GM19023 (cell line): ENCODE measurements at regions not wholly inside any gene's neighbourhood (a gene's known extent, or its start where the extent isn't known, plus 50 kb on each side); places are given as distances from the start of the nearest gene placed in this dataset.
"Not testable (repeated sequence)": the region's sequence is repeated elsewhere in the genome, so short reads cannot be mapped to it uniquely, and the experiment has no call there.

ENCODE experiments used
- ATAC-seq: cut with Tn5 transposase; IDR thresholded peaks from one replicate; pipeline ENCODE4 v1.9.1; 2021; ENCODE audit warnings: mild to moderate bottlenecking, moderate library complexity; ENCODE audit not compliant: unreplicated experiment

DNA sequence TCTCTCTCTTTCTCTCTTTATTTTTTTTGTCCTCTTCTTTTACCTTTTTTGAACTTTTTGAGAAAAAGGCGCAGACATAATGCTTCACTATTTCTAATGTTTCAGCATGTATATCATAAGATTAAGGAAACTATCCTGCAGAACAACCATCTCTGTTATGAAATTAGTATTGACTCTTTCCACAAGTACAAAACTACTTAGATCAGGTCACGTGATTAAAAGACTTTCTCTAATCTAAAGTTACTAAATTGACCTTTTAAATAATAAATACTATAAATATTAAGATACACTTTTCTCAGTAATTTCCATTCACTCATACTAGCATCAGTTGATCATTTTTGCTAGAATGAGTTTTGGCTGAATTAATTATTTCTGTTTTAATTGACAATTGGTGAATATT lies 844.5 kb upstream of the LRFN5 start:
- no peak for ATAC-seq

DNA sequence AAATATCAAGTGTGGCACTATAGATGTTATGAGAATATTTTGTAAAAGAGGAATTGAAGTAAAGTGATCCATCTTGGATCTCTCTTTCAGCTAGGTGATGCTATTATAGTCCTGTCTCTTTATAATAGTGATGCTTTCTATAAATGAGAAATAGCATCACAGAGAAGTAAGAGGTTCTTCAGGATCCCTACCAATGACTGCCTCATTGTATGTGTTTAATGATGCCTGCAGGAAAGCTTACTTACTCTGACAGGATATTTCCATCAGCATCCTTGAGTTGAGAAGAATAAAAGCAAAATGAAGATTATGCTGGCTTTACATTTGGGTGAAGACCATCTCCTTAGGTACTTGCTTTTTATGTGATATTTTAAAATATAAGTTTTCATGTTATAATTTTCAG lies 846.0 kb upstream of the LRFN5 start:
- ATAC-seq = no peak

DNA sequence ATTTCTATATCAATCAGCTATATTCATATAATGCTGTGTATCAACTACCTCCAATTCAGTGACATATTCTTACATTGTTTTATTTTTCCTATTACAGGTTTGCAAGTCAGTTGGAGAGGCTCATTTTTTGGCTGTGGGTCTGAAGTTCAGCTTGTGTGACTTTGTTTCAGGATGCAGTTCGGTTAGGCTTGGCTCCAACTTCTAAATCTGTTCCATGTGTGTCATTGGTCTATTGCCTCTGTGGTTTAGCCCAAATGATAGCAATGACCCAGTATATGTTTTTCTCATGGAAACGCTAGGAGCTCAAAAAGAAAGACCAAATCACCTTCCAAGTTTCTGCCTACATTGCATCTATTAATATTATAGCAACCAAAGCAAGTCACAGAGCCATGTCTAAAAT lies 848.6 kb upstream of the LRFN5 start:
- no peak for ATAC-seq

GRCh38 chr14:40757376-40757950 lies 849.2 kb upstream of the LRFN5 start:
- no peak for ATAC-seq

DNA sequence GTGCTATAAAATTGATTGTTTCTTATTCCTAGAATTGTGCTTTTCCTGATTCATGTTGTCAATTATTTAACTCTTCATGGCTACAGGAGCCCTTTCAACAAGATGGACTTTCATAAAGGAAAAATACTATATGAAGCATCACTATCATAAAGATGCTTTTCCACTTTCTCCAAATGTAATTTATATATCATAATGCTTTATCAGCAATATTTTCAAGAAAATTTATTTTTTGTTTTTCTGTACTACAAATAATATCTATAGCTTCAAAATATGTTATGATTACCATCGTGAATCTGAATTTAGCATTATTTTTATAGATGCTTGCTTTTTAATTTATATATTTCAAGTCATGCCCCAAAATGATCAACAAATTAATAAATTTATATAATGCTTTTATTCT lies 873.5 kb upstream of the LRFN5 start:
- ATAC-seq = no peak

- ATAC-seq = no peak
Measured at GRCh38 chr14:40727107-40727506, 879.6 kb upstream of the LRFN5 start.

DNA sequence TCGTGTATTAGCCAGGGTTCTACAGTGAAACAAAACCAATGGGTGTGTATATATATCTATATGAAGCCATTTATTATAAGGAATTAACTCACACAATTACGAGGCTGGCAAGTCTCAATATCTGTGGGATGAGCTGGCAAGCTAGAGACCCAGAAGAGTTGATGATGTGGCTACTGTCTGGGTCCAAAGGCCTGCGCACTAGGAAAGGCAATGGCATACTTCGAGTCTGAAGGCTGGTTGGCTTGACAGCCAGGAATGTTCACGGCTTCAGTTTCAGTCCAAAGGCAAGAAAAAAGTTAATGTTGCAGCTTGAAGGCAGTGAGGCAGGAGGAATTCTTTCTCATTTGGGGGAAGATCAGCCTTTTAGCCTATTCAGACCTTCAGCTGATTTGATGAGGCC lies 893.3 kb upstream of the LRFN5 start:
- no peak for ATAC-seq

GRCh38 chr14:40697231-40697630 lies 909.4 kb upstream of the LRFN5 start:
- no peak for ATAC-seq

DNA sequence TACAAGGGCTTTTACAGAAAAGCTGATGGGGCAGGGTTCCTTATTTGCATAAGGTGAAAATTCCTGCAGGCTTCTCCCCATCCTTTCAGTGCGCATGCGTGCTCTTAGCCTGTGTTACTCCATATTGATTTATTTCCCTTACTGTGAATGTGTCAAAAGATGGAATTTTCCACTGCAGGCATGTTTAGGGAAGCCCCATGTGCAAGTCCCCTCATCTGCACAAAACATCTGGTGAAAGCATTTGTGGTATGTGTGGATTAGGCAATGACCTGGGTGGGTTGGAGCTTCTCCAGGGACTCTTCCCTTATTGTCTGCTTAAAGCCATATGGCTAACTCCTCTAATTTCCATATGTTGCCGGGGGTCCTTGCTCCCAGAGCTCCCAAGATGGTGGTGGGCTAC lies 912.7 kb upstream of the LRFN5 start:
- ATAC-seq = no peak

DNA sequence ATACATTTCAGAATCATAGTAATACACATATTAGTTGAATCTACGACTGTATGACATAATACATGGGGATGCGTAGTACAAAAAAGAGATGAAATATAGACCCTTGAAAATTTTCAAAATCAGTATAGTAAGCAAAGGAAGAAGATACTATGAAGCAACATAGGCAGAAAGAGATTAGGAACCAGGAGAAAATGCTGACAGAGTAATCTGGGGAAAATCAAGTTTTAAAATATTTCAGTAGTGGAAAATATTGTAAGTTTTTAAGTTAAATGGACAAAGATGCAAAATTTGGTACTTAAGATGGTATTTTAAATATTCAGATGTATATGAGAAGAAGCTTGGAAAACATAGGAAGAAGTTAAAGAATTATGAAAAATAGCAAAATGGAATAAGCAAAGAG lies 915.6 kb upstream of the LRFN5 start:
- ATAC-seq = no peak

DNA sequence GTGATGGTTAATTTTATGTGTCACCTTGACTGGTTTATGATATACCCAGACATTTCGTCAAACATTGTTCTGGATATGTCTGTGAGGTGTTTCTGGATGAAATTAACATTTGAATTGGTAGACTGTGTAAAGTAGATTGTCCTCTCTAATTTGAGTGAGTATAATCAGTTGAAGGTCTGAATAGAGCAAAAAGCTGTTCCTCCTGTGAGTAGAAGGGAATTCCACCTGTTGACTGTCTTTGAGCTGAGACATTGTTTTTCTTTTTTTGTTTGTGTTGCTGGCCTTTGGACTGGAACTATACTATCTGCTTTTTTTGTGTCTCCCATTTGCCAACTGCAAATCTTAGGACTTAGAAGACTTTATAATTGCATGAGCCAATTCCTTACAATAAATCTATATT lies 920.9 kb upstream of the LRFN5 start:
- no peak for ATAC-seq

- ATAC-seq = no peak
Measured at GRCh38 chr14:40684328-40684727, 922.3 kb upstream of the LRFN5 start.

GRCh38 chr14:40682131-40682913 lies 924.4 kb upstream of the LRFN5 start:
- no peak for ATAC-seq

DNA sequence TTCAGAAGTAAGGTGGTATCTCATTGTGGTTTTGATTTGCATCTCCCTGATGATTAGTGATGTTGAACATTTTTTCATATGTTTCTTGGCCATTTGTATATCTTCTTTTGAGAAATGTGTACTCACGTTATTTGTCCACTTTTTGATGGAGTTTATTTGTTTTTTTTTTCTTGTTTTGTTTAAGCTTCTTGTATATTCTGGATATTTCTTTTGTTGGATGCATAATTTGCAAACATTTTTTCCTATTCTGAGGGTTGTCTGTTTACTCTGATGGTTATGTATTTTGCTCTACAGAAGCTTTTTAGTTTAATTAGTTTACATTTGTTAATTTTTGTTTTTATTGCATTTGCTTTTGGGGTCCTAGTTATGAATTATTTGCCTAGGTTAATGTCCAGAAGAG lies 927.4 kb upstream of the LRFN5 start:
- no peak for ATAC-seq

DNA sequence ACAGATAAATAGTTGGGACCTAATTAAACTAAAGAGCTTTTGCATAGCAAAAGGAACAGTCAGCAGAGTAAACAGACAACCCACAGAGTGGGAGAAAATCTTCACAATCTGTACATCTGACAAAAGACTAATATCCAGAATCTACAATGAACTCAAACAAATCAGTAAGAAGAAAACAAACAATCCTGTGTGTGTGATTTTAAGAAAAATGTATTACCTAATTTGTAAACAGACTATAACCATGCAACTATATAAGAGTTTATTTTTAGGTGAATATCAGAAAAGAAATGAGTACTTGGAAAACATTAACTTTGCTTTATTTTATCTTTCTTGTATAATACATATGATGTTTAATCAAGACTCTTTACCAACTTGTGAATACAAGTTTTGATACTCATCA lies 929.5 kb upstream of the LRFN5 start:
- not testable (repeated sequence) for ATAC-seq

DNA sequence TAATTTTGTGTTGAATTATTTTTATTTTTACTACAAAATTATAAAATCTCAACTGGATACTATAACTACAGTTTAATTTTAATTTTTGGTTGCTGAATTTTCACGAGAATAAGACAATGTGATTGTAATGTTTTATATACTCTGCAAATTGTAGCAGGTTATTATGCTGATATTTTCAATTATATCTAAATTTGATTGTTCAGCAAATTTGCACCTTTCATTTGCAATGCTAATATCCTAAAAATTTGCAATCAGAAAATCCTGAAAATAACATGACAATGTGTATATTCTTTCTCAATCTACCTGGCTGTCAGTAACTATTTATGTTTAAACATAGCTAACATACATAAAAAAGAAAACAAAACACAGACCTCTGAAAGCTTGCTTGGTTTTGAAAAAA lies 932.2 kb upstream of the LRFN5 start:
- no peak for ATAC-seq

- ATAC-seq = no peak
Measured at GRCh38 chr14:40656311-40656710, 950.4 kb upstream of the LRFN5 start.

GRCh38 chr14:40652089-40652691 lies 954.5 kb upstream of the LRFN5 start:
- ATAC-seq = no peak

DNA sequence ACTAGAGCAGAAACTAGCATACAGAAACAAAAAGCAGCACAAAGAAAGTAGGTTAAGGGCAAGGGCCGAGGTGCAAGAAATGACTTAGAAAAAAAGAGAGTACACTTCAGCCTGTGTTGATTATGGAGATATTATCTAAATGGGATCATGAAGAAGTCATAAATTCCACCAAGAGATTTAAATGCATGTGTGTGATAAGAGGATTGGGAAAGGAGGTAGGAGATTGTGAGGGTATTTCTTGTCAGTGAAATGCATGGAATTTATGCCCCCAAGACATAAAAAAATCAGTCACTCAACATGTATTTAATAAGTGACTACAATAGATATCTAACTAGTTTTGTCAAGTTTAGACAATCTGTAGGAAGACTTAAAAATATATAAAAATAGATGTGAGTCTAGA lies 976.2 kb upstream of the LRFN5 start:
- no peak for ATAC-seq

DNA sequence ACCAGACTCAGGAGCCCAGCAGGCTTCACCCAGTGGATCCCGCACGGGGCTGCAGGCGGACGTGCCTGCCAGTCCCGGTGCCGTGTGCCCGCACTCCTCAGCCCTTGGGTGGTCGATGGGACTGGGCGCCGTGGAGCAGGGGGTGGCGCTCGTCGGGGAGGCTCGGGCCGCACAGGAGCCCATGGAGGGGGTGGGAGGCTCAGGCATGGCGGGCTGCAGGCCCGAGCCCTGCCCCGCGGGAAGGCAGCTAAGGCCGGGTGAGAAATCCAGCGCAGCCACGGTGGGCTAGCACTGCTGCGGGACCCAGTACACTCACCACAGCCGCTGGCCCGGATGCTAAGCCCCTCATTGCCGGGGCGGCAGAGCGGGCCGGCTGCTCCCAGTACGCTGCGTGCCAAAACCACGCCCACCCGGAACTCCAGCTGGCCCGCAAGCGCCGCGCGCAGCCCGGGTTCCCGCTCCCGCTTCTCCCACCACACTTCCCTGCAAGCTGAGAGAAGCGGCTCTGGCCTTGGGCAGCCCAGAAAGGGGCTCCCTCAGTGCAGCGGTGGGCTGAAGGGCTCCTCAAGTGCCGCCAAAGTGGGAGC lies 977.0 kb upstream of the LRFN5 start:
- ATAC-seq = not testable (repeated sequence)

DNA sequence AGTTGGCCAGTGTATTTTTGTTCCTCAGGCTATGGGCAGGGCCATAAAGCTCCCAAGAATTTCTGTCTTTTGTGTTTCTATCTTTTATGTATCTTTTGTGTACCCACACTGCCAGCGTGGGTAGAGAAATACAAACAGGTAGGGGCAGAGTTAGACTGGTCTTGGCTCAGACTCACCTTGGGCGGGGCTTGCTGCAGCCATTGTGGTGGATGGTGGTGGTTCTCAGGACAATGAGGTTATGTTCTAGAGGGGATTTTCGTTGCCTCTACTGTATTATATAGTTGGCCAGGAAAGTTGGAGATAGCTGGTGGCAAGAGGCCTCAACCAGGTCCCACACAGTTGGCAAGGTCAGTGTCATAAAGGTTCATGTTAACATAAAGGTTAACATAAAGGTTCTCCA lies 977.5 kb upstream of the LRFN5 start:
- no peak for ATAC-seq

DNA sequence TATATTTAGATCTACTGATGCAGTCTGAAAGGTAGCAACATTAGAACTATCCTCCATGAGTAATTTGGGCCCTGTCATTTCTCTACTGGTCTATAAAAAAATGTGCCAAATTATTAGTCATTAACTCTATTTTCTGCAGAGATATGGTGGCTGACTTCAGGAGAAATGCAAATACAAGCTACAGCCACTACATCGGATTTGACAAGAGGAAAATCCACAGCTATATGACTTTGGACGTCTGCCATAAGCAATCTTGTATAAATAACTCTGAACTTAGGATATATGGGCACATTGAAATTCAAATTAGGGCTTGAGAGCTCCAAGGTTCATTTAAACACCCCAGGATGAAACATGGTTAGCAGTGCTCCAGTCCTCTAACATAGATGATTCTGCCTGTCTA lies 983.0 kb upstream of the LRFN5 start:
- ATAC-seq = no peak
